GM20000 (cell line): ENCODE measurements at regions not wholly inside any gene's neighbourhood (a gene's known extent, or its start where the extent isn't known, plus 50 kb on each side); places are given as distances from the start of the nearest gene placed in this dataset.

ENCODE experiments used
- DNase-seq: peaks from one replicate; pipeline ENCODE4 v3.0.0; 2012; ENCODE audit warnings: low spot score
- TF ChIP-seq, protein P1 (sequence below): IDR thresholded peaks from 2 replicates; pipeline ENCODE4 v1.5.1; 2012; ENCODE audit warnings: mild to moderate bottlenecking, control low read depth; ENCODE audit errors: extremely low read depth, missing control alignments

- TF ChIP-seq, protein P1, sequence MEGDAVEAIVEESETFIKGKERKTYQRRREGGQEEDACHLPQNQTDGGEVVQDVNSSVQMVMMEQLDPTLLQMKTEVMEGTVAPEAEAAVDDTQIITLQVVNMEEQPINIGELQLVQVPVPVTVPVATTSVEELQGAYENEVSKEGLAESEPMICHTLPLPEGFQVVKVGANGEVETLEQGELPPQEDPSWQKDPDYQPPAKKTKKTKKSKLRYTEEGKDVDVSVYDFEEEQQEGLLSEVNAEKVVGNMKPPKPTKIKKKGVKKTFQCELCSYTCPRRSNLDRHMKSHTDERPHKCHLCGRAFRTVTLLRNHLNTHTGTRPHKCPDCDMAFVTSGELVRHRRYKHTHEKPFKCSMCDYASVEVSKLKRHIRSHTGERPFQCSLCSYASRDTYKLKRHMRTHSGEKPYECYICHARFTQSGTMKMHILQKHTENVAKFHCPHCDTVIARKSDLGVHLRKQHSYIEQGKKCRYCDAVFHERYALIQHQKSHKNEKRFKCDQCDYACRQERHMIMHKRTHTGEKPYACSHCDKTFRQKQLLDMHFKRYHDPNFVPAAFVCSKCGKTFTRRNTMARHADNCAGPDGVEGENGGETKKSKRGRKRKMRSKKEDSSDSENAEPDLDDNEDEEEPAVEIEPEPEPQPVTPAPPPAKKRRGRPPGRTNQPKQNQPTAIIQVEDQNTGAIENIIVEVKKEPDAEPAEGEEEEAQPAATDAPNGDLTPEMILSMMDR, result no peak
- DNase-seq, result no peak
Observed at GRCh38 chr13:95445131-95445530, 107.4 kb upstream of the CLDN10 start.

- no peak for DNase-seq
Observed at GRCh38 chr13:95447814-95448213, 104.7 kb upstream of the CLDN10 start.

GRCh38 chr13:95451656-95452055 is 100.9 kb upstream of the CLDN10 start:
- TF ChIP-seq, protein P1, result no peak

More at GRCh38 chr13:95447814-95448213, 104.7 kb upstream of the CLDN10 start:
- TF ChIP-seq, protein P1, result no peak

GRCh38 chr13:95452375-95452774 is 100.1 kb upstream of the CLDN10 start:
- DNase-seq, result no peak
- TF ChIP-seq, protein P1, result no peak

More at GRCh38 chr13:95451656-95452055, 100.9 kb upstream of the CLDN10 start:
- DNase-seq, result no peak

DNA sequence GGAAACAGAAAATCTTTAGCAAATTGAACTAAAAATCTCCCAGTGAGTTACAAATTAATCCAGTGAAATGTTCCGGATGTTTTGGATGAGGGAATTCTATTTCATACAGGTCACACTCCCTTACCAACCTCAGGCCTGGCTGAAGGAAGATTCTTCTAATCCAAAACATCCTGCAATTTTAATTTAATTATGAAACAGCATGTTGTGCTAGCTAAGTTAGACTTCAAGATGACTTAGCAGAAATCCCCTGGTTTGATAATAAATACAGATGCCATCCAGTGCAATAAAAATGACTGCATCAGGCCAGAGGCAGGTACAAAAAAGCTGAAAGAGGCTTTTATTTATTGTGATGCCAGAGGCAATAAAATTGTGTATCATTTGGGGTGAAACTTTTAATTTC is 96.7 kb upstream of the CLDN10 start:
- TF ChIP-seq, protein P1, result no peak
- no peak for DNase-seq

DNA sequence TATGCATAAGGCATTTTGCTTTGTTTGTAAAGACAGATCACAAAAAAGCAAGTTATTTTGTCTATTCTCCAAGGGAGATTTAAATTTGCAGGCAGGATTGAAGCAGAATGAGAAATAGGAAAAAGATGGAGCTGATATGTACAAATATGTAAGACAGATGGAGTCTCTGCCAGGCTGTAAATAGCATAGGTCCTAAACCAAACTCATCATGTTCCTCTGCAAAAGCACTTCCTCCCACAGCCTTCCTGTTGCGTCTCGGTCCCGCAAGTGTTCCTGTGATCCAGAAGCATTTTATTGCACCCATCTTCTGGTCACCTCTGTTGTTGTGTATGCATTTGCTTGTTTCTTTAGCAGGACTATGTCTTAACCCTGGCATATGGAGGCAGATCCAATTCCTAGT is 95.7 kb upstream of the CLDN10 start:
- TF ChIP-seq, protein P1, result no peak
- DNase-seq, result no peak

- DNase-seq, result peak; percentile 69
- TF ChIP-seq, protein P1, result no peak
Observed at GRCh38 chr13:95457294-95457693, 95.2 kb upstream of the CLDN10 start.
